CD4-positive, alpha-beta T cell treated with Interleukin-6 for 4 hours (primary cell): ENCODE measurements at regions not wholly inside any gene's neighbourhood (a gene's known extent, or its start where the extent isn't known, plus 50 kb on each side); places are given as distances from the start of the nearest gene placed in this dataset.
"Not testable (repeated sequence)": the region's sequence is repeated elsewhere in the genome, so short reads cannot be mapped to it uniquely, and the experiment has no call there.

Experiments
- DNase-seq: peaks from one replicate; pipeline ENCODE4 v3.0.0-alpha.2; 2020; ENCODE audit warnings: mixed read lengths

DNA sequence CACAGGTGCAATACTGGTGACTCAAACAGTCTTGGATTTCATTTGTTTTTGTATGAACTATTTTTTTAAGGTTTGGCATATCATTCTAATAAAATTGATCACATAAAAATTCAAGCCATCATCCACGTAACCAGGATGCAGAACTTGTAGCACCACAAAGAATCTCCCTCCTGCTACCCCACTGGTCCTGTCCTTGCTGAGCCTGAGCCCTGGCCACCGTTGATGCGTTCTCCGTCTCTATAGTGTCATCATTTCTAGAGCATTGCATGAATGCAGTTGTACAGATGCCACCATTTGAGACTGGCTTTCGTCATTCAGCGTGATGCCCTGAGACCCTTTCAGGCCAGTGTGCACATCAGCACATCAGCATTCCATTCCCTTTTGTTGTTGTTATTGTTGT is 273.5 kb downstream of the TCERG1L start:
- no peak for DNase-seq

DNA sequence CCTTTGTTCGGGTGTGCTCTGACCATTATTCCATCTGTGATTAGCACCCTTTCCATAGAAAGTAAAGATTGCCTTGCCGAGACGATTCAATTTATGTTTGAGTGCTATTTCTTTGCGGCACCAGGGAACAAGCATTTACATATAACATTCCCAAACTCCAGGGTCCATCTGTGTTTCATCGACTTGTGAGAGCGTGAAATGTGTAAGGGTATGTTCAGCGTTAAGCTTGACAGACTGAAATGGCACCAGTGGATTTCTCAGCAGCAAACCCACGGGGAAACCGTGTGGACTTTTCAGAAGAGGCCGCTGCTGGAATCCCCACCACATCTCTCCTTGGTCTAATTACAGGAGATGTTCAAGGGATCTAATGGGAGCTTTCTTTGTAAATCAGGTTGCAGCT is 270.5 kb downstream of the TCERG1L start:
- DNase-seq, result no peak

GRCh38 chr10:131041441-131041840 is 270.1 kb downstream of the TCERG1L start:
- no peak for DNase-seq

DNA sequence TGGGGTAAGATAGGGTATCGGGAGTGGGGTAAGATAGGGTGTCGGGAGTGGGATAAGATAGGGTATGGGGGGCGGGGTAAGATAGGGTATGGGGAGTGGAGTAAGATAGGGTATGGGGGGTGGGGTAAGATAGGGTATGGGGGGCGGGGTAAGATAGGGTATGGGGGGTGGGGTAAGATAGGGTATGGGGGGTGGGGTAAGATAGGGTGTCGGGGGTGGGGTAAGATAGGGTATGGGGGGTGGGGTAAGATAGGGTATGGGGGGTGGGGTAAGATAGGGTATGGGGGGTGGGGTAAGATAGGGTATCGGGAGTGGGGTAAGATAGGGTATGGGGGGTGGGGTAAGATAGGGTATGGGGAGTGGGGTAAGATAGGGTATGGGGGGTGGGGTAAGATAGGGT is 269.5 kb downstream of the TCERG1L start:
- DNase-seq, result not testable (repeated sequence)
